GM21367 (cell line): ENCODE measurements at regions not wholly inside any gene's neighbourhood (a gene's known extent, or its start where the extent isn't known, plus 50 kb on each side); places are given as distances from the start of the nearest gene placed in this dataset.

Experiments
- ATAC-seq: cut with Tn5 transposase; IDR thresholded peaks from one replicate; pipeline ENCODE4 v1.9.1; 2021; ENCODE audit not compliant: unreplicated experiment

GRCh38 chr3:46091741-46092701, 64.7 kb upstream of the XCR1 start:
- ATAC-seq = no peak

GRCh38 chr3:46091046-46091445, 63.8 kb upstream of the XCR1 start:
- ATAC-seq = no peak

- ATAC-seq = no peak
Observed at GRCh38 chr3:46090161-46090591, 62.9 kb upstream of the XCR1 start.

- no peak for ATAC-seq
Observed at GRCh38 chr3:46089237-46090011, 62.1 kb upstream of the XCR1 start.

GRCh38 chr3:46087871-46088270, 60.6 kb upstream of the XCR1 start:
- ATAC-seq = no peak

GRCh38 chr3:46086986-46087385, 59.7 kb upstream of the XCR1 start:
- ATAC-seq = no peak

GRCh38 chr3:46086083-46086437, 58.8 kb upstream of the XCR1 start:
- ATAC-seq = no peak

- no peak for ATAC-seq
Observed at GRCh38 chr3:46085421-46086082, 58.3 kb upstream of the XCR1 start.

- ATAC-seq = no peak
Observed at GRCh38 chr3:46083956-46084355, 56.7 kb upstream of the XCR1 start.

GRCh38 chr3:46082849-46083248, 55.6 kb upstream of the XCR1 start:
- ATAC-seq = no peak

- no peak for ATAC-seq
Observed at GRCh38 chr3:46082021-46082420, 54.7 kb upstream of the XCR1 start.

GRCh38 chr3:46080969-46081345, 53.7 kb upstream of the XCR1 start:
- no peak for ATAC-seq

- ATAC-seq = no peak
Observed at GRCh38 chr3:46080124-46080968, 53.1 kb upstream of the XCR1 start.

- peak; percentile 53 for ATAC-seq
Observed at GRCh38 chr3:46078712-46079400, 51.6 kb upstream of the XCR1 start.
